ENCODE measurements at regions not wholly inside any gene's neighbourhood (a gene's known extent, or its start where the extent isn't known, plus 50 kb on each side); places are given as distances from the start of the nearest gene placed in this dataset.

DNA sequence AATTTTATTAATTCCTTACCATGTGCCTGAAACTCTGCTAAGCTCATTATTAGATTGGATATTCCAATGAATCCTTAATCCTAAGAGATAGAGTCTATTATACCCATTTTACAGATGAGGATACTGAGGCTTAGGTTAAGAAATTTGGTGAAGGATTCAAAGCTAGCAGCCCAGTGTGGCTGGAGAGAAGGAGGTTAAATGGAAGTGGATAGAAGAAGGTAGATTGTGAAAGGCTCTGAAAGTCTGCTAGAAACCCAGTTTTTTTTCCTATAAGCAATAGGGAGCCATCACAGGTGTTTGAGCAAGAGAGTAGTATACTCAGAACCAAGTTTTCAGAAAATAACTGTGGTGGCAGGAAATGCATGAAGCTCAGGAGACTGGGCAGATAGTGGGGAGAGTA, 265.8 kb upstream of the NEBL start:
- no peak for DNase-seq (ENCODE audit: extremely low read depth, low read depth)
- no peak for TF ChIP-seq CTCF (IDR thresholded peaks at IDR 0.05; ENCODE audit: low read depth, low read length)

DNA sequence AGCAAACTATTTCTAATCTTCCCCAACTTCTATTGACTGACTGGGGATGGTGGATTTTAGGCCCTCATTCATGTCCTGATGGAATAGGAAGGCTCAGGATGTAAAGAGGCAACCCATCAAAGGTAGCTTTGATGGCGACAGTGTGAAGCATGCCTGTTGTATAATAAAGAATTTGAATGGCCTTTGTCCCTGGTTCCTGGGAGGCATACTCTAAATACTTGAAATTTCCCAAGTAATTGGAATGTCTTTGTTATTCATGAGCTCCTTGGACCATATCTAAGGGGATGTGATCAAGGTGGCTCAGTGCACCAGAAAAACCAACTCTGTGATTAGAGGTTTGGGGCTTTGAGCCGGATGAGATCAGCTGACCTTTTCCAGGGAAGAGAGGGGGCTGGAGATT, 264.5 kb upstream of the NEBL start:
- no peak for TF ChIP-seq CTCF (IDR thresholded peaks at IDR 0.05; ENCODE audit: low read depth, low read length)
- no peak for DNase-seq (ENCODE audit: extremely low read depth, low read depth)

- DNase-seq (ENCODE audit: extremely low read depth, low read depth), result no peak
- TF ChIP-seq CTCF (IDR thresholded peaks at IDR 0.05; ENCODE audit: low read depth, low read length), result no peak
Measured at GRCh38 chr10:21161090-21161625, 264.0 kb upstream of the NEBL start.

DNA sequence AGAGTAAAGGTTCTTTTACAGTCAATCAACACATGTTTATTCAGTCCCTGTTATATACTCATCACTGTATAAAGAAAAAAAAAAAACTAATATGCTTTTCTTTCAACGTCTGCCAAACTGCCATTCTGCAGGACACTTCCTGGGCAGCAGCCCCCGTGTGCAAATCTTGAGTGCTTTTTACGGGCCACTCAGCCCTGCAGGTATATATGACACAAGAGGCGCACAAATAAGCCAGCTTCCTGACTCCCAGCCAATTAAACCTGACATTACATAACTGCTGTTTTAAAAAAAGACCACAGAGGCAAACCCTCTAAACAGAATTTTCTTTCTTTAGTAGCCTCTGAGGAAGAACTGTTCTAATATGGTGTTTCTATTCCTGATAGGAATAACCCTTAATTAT, 263.0 kb upstream of the NEBL start:
- DNase-seq (ENCODE audit: extremely low read depth, low read depth), result no peak
- TF ChIP-seq CTCF (IDR thresholded peaks at IDR 0.05; ENCODE audit: low read depth, low read length), result no peak

- TF ChIP-seq CTCF (IDR thresholded peaks at IDR 0.05; ENCODE audit: low read depth, low read length), result no peak
- DNase-seq (ENCODE audit: extremely low read depth, low read depth), result no peak
Measured at GRCh38 chr10:21159669-21160068, 262.6 kb upstream of the NEBL start.

DNA sequence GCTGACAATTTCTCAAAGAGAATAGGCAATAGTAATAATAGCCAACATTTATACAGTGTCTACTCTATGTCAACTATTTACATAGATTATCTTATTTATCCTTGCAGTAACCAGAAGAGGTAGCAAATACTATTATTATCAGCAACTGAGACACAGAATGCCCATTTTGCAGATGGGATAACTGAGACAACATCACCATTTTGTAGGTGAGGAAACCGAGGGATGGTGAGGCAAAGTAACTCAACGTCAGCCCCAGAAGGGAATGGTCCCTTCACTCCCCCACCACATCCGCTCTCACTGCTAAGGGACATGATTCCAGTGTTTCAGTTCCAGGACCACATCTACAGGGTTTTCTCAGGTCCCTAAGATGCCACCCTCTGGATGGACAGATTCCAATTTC, 261.2 kb upstream of the NEBL start:
- no peak for DNase-seq (ENCODE audit: extremely low read depth, low read depth)
- no peak for TF ChIP-seq CTCF (IDR thresholded peaks at IDR 0.05; ENCODE audit: low read depth, low read length)

DNA sequence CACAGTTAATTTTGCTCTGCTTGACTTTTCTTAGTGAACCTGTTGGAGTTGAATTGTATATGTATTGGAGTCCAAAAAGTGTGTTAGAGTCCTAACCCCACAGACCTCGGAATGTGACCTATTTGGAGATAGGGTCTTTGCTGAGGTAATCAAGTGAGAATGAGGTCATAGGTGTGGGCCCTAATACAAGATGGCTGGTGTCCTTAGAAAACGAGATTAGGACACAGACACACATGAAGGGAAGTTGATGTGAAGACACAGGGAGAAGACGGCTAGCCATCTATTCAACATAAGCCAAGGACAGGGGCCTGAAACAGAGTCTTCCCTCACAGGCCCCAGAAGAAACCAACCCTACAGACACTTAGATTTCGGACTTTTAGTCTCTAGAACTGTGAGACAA, 260.6 kb upstream of the NEBL start:
- no peak for TF ChIP-seq CTCF (IDR thresholded peaks at IDR 0.05; ENCODE audit: low read depth, low read length)
- no peak for DNase-seq (ENCODE audit: extremely low read depth, low read depth)
